CD4-positive, alpha-beta T cell (primary cell): ENCODE measurements at regions not wholly inside any gene's neighbourhood (a gene's known extent, or its start where the extent isn't known, plus 50 kb on each side); places are given as distances from the start of the nearest gene placed in this dataset.

ENCODE experiments used
- ATAC-seq: fragments of 200-7000 bp; cut with Tn5 transposase; one replicate; pipeline ENCODE4 v1.10.0; 2022; ENCODE audit warnings: mild to moderate bottlenecking; ENCODE audit not compliant: poor library complexity
- CTCF ChIA-PET: fragments of 350-600 bp; sonication (Branson Sonifier 250); formaldehyde crosslinking; loops from one replicate; lab custom pipeline; 2021; ENCODE audit warnings: antibody characterized with exemption, inconsistent platforms; lab: Charles Lee
- POLR2A ChIA-PET: fragments of 350-600 bp; sonication (Branson Sonifier 250); formaldehyde crosslinking; loops from one replicate; lab custom pipeline; 2021; ENCODE audit warnings: antibody characterized with exemption, inconsistent platforms; lab: Charles Lee
- DNase-seq, 14 experiments: peaks; one replicate each; pipeline ENCODE4 v3.0.0-alpha.2; 2013 to 2020; ENCODE audit warnings: mixed read lengths in 2 of 14
- H3K27ac ChIP-seq, 2 donors: one replicate each; pipeline versions ENCODE4 v1.5.1 to v1.7.0; 2013; ENCODE audit warnings: low read length in 2 of 2, low read depth in 1 of 2, mild to moderate bottlenecking in 1 of 2
- H3K27me3 ChIP-seq, 2 experiments: 1 replicate in 1 of 2; 2 replicates in 1 of 2; pipeline versions ENCODE4 v1.6.1 to v1.7.0; 2013; ENCODE audit warnings: low read length in 2 of 2, control low read depth in 1 of 2, mild to moderate bottlenecking in 1 of 2, moderate library complexity in 1 of 2; ENCODE audit not compliant: insufficient read depth in 2 of 2, control insufficient read depth in 1 of 2
- H3K36me3 ChIP-seq: one replicate; pipeline ENCODE4 v1.6.1; 2013; ENCODE audit warnings: low read length, control low read depth; ENCODE audit not compliant: insufficient read depth
- H3K4me1 ChIP-seq: one replicate; pipeline ENCODE4 v1.6.1; 2013; ENCODE audit warnings: low read length, control low read depth; ENCODE audit not compliant: insufficient read depth
- H3K4me3 ChIP-seq: one replicate; pipeline ENCODE4 v1.5.1; 2013; ENCODE audit warnings: mild to moderate bottlenecking, low read length, moderate library complexity
- H3K9me3 ChIP-seq, 2 experiments: 1 replicate in 1 of 2; 2 replicates in 1 of 2; pipeline versions ENCODE4 v1.6.1 to v1.7.0; 2013; ENCODE audit warnings: low read length in 2 of 2, mild to moderate bottlenecking in 2 of 2, control low read depth in 1 of 2, moderate library complexity in 1 of 2; ENCODE audit not compliant: control insufficient read depth in 1 of 2, insufficient read depth in 1 of 2
- H3K27ac Mint-ChIP-seq: one replicate; pipeline ENCODE4 v1.8.0; 2020; ENCODE audit warnings: mixed read lengths
- H3K27me3 Mint-ChIP-seq: one replicate; pipeline ENCODE4 v1.8.0; 2021; ENCODE audit warnings: mixed read lengths
- H3K36me3 Mint-ChIP-seq: one replicate; pipeline ENCODE4 v1.8.0; 2021; ENCODE audit warnings: low read depth, mixed read lengths
- H3K4me1 Mint-ChIP-seq: one replicate; pipeline ENCODE4 v1.8.0; 2021; ENCODE audit warnings: low read depth, mixed read lengths
- H3K4me3 Mint-ChIP-seq: one replicate; pipeline ENCODE4 v1.8.0; 2020; ENCODE audit warnings: mild to moderate bottlenecking, mixed read lengths
- H3K9me3 Mint-ChIP-seq: one replicate; pipeline ENCODE4 v1.8.0; 2020; ENCODE audit warnings: mixed read lengths
- CTCF ChIP-seq: fragments of 200-600 bp; IDR thresholded peaks from one replicate; pipeline ENCODE4 v1.8.0; 2022; ENCODE audit warnings: antibody characterized with exemption, mild to moderate bottlenecking
- intact Hi-C, 2 experiments: fragments of 100-400 bp; cut with DNase I in 1 of 2; cut with micrococcal nuclease in 1 of 2; formaldehyde crosslinking; loops; one replicate each; pipeline versions ENCODE4 v1.15.1 to v1.9.0; 2023 to 2025; cut with DNase I, micrococcal nuclease

DNA sequence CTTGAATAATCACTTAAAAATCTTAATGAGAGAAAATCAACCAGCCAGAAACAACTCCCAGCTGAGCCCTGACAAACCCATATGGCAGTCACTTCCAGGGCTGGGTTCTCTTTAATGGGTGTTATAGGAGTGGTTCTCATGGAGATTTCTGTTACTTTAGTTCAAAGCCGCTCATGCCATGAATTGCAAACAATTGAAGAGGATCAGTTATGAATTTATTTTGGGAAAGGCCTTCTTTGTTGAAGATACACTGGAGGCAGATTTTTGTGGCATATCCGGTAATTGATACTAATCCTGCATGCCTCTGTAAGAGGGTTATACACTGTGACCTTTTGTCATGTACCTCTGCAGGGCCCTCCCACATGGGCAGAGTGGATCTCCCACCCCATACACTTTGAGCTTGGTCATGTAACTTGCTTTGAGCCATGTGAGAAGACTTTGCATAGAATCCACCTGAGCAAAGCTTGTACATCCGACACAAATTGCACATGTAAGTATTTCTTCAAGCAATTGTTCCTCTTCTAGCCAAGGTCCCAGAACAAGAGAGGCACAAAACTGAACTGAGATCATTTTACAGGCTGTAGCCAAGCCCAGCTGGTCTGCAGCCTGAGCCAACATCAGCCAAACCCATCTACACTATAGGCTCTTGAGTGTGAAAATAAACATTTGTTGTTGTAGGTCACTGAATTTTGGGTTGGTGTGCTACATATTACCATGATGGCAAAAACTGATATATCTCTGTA is 492.3 kb downstream of the PREX1 start:
- peaks cover 0 to 2% of the 10 kb centered on the region in 2 experiments for H3K27me3 ChIP-seq
- no peak for ATAC-seq
- intact Hi-C loops: no loop called here
- H3K4me3 ChIP-seq: no peak overlapping the region
- CTCF ChIA-PET: no interaction called here
- Mint-ChIP-seq H3K27ac (no peak overlapping the region), H3K4me1 (no peaks in the 10 kb centered on the region), H3K9me3 (no peaks in the 10 kb centered on the region), H3K27me3 (peaks cover 31% of the 10 kb centered on the region), H3K36me3 (no peaks in the 10 kb centered on the region), H3K4me3 (no peak overlapping the region)
- no peaks in the 10 kb centered on the region for H3K4me1 ChIP-seq
- H3K36me3 ChIP-seq: no peaks in the 10 kb centered on the region
- no peak overlapping the region for H3K27ac ChIP-seq
- DNase-seq: no peak
- TF ChIP-seq CTCF: no peak
- H3K9me3 ChIP-seq: no peaks in the 10 kb centered on the region
- POLR2A ChIA-PET: no interaction called here

DNA sequence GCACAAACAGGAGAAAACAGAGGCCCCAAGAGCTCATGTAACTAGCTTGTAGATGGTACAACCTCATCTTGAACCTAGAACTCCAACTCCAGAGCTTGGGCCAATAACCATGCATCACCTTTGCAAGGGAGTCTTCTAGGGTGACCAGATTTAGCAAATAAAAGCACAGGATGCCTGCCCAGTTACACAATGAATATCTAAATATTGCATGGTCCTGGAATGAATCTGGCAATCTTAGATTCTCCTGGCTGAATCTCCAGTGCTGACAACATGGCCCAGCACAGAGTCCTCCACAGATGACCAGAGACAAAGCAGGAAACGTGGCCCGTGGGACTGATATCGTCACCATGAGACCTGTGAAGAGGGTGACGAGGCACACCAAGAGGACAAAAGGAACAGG is 494.1 kb downstream of the PREX1 start:
- H3K4me1 Mint-ChIP-seq: no peaks in the 10 kb centered on the region
- TF ChIP-seq CTCF: no peak
- Histone ChIP-seq H3K4me1 (no peaks in the 10 kb centered on the region), H3K4me3 (no peak overlapping the region), H3K9me3 (no peaks in the 10 kb centered on the region), H3K27me3 (peaks cover 0 to 5% of the 10 kb centered on the region in 2 experiments), H3K27ac (no peak overlapping the region), H3K36me3 (no peaks in the 10 kb centered on the region)
- no peaks in the 10 kb centered on the region for H3K36me3 Mint-ChIP-seq
- ATAC-seq (no peak), DNase-seq (no peak)
- H3K27me3 Mint-ChIP-seq: peaks cover 34% of the 10 kb centered on the region
- H3K4me3 Mint-ChIP-seq: no peak overlapping the region
- no peak overlapping the region for H3K27ac Mint-ChIP-seq
- POLR2A ChIA-PET: no interaction called here
- intact Hi-C loops: no loop called here
- H3K9me3 Mint-ChIP-seq: no peaks in the 10 kb centered on the region
- CTCF ChIA-PET: no interaction called here

DNA sequence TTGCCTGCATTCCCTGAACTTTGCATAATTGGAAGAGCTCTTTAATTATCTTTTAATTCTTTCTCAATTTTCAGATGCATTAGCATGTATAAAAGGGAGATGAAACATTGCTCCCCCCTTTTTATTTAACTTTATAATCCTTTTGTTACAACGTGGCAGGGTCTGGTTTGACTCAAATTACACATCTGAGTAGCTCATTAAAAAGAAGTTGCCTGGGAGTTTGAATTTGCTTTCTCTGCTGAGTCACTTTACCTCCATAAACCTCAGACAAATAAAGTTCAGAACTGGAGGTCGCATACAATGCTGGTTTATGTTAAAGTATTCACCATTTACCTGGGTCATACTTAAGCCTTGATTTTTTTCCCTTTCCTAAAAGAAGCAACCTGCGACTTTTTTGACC is 495.2 kb downstream of the PREX1 start:
- Histone ChIP-seq H3K27ac (no peak overlapping the region), H3K9me3 (no peaks in the 10 kb centered on the region), H3K27me3 (peaks cover 0 to 5% of the 10 kb centered on the region in 2 experiments), H3K4me3 (no peak overlapping the region), H3K4me1 (no peaks in the 10 kb centered on the region), H3K36me3 (no peaks in the 10 kb centered on the region)
- Mint-ChIP-seq H3K4me3 (no peak overlapping the region), H3K9me3 (no peaks in the 10 kb centered on the region), H3K4me1 (no peaks in the 10 kb centered on the region), H3K36me3 (no peaks in the 10 kb centered on the region), H3K27ac (no peak overlapping the region), H3K27me3 (peaks cover 34% of the 10 kb centered on the region)
- ATAC-seq: no peak
- no peak for DNase-seq
- intact Hi-C loops: no loop called here
- ChIA-PET POLR2A (no interaction called here), CTCF (no interaction called here)
- no peak for TF ChIP-seq CTCF
